Neural cell (in vitro differentiated cells): ENCODE measurements at regions not wholly inside any gene's neighbourhood (a gene's known extent, or its start where the extent isn't known, plus 50 kb on each side); places are given as distances from the start of the nearest gene placed in this dataset.

Experiments
- H2AFZ ChIP-seq: fragments of 200-600, 300-800 bp; sonication (generic), shearing (Covaris generic); 2 replicates; pipeline ENCODE4 v1.6.0; 2014; ENCODE audit warnings: low read depth, mild to moderate bottlenecking, antibody characterized with exemption, low read length, moderate library complexity
- H3F3A ChIP-seq: fragments of 200-600 bp; shearing (Covaris generic); 2 replicates; pipeline ENCODE4 v1.6.1; 2016; ENCODE audit warnings: mild to moderate bottlenecking, moderate library complexity, mixed read lengths, antibody characterized with exemption, low read length; ENCODE audit not compliant: insufficient read depth, poor library complexity, severe bottlenecking
- H3K27ac ChIP-seq: fragments of 200-600, 300-800 bp; sonication (generic), shearing (Covaris generic); 2 replicates; pipeline ENCODE4 v1.5.1; 2014; ENCODE audit warnings: mild to moderate bottlenecking, low read length, moderate library complexity
- H3K27me3 ChIP-seq: fragments of 300-800, 200-600 bp; sonication (generic), shearing (Covaris generic); 2 replicates; pipeline ENCODE4 v1.6.0; 2014; ENCODE audit warnings: mild to moderate bottlenecking, low read depth, low read length, moderate library complexity; ENCODE audit not compliant: insufficient read depth
- H3K36me3 ChIP-seq: fragments of 300-800, 200-600 bp; sonication (generic), shearing (Covaris generic); 2 replicates; pipeline ENCODE4 v1.5.1; 2014; ENCODE audit warnings: mild to moderate bottlenecking, antibody characterized with exemption, low read length, moderate library complexity; ENCODE audit not compliant: insufficient read depth
- H3K4me2 ChIP-seq: fragments of 300-800, 200-600 bp; sonication (generic), shearing (Covaris generic); 2 replicates; pipeline ENCODE4 v1.6.0; 2014; ENCODE audit warnings: mild to moderate bottlenecking, low read length
- H3K4me3 ChIP-seq: fragments of 300-800, 200-600 bp; sonication (generic), shearing (Covaris generic); 2 replicates; pipeline ENCODE4 v1.5.1; 2014; ENCODE audit warnings: mild to moderate bottlenecking, low read length, moderate library complexity
- H3K79me2 ChIP-seq: fragments of 200-600 bp; shearing (Covaris generic); replicated peaks from 2 replicates; pipeline ENCODE4 v1.6.0; 2014; ENCODE audit warnings: mild to moderate bottlenecking, low read length, moderate library complexity; ENCODE audit not compliant: insufficient read depth
- H3K9ac ChIP-seq: fragments of 300-800, 200-600 bp; sonication (generic), shearing (Covaris generic); 2 replicates; pipeline ENCODE4 v1.6.1; 2016; ENCODE audit warnings: mild to moderate bottlenecking, low read length, mixed read lengths
- H3K9me2 ChIP-seq: fragments of 200-600 bp; shearing (Covaris generic); 2 replicates; pipeline ENCODE4 v1.6.1; 2016; ENCODE audit warnings: mild to moderate bottlenecking, low read length, mixed read lengths; ENCODE audit not compliant: insufficient read depth
- H3K9me3 ChIP-seq: fragments of 200-600, 300-800 bp; sonication (generic), shearing (Covaris generic); 2 replicates; pipeline ENCODE4 v1.6.1; 2016; ENCODE audit warnings: mild to moderate bottlenecking, mixed run types, low read length, moderate library complexity, mixed read lengths
- H4K20me1 ChIP-seq: fragments of 200-600 bp; shearing (Covaris generic); 2 replicates; pipeline ENCODE4 v1.6.1; 2016; ENCODE audit warnings: mild to moderate bottlenecking, mixed run types; ENCODE audit not compliant: insufficient read depth
- EP300 ChIP-seq: fragments of 450-650 bp; conservative IDR thresholded peaks from 2 replicates; pipeline ENCODE4 v1.6.1; 2014; ENCODE audit warnings: antibody characterized with exemption, mild to moderate bottlenecking, moderate library complexity; ENCODE audit not compliant: poor library complexity, severe bottlenecking
- EZH2 ChIP-seq: fragments of 200-600, 300-800 bp; shearing (Covaris generic), sonication (generic); IDR thresholded peaks from 2 replicates; pipeline ENCODE4 v1.6.1; 2014; ENCODE audit warnings: antibody characterized with exemption, low read length, borderline replicate concordance, mild to moderate bottlenecking; ENCODE audit not compliant: insufficient read depth, poor library complexity, severe bottlenecking
- MXI1 ChIP-seq: fragments of 450-650 bp; conservative IDR thresholded peaks from 2 replicates; pipeline ENCODE4 v1.6.1; 2014; ENCODE audit warnings: antibody characterized with exemption, mild to moderate bottlenecking; ENCODE audit not compliant: poor library complexity, severe bottlenecking
- POLR2AphosphoS5 ChIP-seq: IDR thresholded peaks from 2 replicates; pipeline ENCODE4 v1.6.1; 2012
- RAD21 ChIP-seq: fragments of 450-650 bp; conservative IDR thresholded peaks from 2 replicates; pipeline ENCODE4 v1.6.1; 2014; ENCODE audit warnings: antibody characterized with exemption, mild to moderate bottlenecking, moderate library complexity
- SMC3 ChIP-seq: fragments of 450-650 bp; conservative IDR thresholded peaks from 2 replicates; pipeline ENCODE4 v1.6.1; 2014; ENCODE audit warnings: antibody characterized with exemption, mild to moderate bottlenecking, moderate library complexity; ENCODE audit not compliant: poor library complexity
- TAF1 ChIP-seq: IDR thresholded peaks from 2 replicates; pipeline ENCODE4 v1.6.1; 2012; ENCODE audit warnings: low read depth
- TF ChIP-seq, protein P1 (sequence below): fragments of 450-650 bp; IDR thresholded peaks from 2 replicates; pipeline ENCODE4 v1.5.1; 2014; ENCODE audit warnings: antibody characterized with exemption, mild to moderate bottlenecking, moderate library complexity; ENCODE audit not compliant: poor library complexity, severe bottlenecking
- TF ChIP-seq, protein P2 (sequence below): IDR thresholded peaks from 2 replicates; pipeline ENCODE4 v1.6.1; 2012; ENCODE audit warnings: borderline replicate concordance

DNA sequence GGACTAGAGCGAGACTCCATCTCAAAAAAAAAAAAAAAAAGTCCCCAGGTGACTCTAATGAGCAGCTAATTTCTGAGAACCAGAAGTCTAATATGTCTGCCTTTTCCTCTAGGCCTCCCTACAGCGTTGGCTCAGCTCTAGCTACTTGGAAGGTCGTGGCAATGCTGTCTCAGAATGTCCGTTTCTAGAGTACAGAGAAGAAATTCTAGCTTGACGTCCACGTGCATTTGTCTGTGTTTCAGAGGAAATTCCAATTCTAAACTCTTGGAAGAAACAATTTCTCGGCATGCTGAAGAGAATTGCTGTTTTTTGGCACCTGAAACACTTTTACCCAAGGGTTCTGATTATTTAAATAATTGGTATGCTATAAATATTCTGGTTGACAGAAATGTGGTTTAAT, 78.8 kb downstream of the SOX2 start:
- H3F3A ChIP-seq = no peaks in the 10 kb centered on the region
- H3K79me2 ChIP-seq = no peaks in the 10 kb centered on the region
- no peaks in the 10 kb centered on the region for H3K9me3 ChIP-seq
- TF ChIP-seq, protein P1, sequence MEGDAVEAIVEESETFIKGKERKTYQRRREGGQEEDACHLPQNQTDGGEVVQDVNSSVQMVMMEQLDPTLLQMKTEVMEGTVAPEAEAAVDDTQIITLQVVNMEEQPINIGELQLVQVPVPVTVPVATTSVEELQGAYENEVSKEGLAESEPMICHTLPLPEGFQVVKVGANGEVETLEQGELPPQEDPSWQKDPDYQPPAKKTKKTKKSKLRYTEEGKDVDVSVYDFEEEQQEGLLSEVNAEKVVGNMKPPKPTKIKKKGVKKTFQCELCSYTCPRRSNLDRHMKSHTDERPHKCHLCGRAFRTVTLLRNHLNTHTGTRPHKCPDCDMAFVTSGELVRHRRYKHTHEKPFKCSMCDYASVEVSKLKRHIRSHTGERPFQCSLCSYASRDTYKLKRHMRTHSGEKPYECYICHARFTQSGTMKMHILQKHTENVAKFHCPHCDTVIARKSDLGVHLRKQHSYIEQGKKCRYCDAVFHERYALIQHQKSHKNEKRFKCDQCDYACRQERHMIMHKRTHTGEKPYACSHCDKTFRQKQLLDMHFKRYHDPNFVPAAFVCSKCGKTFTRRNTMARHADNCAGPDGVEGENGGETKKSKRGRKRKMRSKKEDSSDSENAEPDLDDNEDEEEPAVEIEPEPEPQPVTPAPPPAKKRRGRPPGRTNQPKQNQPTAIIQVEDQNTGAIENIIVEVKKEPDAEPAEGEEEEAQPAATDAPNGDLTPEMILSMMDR = no peak
- TF ChIP-seq TAF1 (no peak), SMC3 (no peak), MXI1 (no peak), RAD21 (no peak), POLR2AphosphoS5 (no peak), EP300 (no peak), EZH2 (no peak)
- TF ChIP-seq, protein P2, sequence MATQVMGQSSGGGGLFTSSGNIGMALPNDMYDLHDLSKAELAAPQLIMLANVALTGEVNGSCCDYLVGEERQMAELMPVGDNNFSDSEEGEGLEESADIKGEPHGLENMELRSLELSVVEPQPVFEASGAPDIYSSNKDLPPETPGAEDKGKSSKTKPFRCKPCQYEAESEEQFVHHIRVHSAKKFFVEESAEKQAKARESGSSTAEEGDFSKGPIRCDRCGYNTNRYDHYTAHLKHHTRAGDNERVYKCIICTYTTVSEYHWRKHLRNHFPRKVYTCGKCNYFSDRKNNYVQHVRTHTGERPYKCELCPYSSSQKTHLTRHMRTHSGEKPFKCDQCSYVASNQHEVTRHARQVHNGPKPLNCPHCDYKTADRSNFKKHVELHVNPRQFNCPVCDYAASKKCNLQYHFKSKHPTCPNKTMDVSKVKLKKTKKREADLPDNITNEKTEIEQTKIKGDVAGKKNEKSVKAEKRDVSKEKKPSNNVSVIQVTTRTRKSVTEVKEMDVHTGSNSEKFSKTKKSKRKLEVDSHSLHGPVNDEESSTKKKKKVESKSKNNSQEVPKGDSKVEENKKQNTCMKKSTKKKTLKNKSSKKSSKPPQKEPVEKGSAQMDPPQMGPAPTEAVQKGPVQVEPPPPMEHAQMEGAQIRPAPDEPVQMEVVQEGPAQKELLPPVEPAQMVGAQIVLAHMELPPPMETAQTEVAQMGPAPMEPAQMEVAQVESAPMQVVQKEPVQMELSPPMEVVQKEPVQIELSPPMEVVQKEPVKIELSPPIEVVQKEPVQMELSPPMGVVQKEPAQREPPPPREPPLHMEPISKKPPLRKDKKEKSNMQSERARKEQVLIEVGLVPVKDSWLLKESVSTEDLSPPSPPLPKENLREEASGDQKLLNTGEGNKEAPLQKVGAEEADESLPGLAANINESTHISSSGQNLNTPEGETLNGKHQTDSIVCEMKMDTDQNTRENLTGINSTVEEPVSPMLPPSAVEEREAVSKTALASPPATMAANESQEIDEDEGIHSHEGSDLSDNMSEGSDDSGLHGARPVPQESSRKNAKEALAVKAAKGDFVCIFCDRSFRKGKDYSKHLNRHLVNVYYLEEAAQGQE = no peak
- no peaks in the 10 kb centered on the region for H3K36me3 ChIP-seq
- no peaks in the 10 kb centered on the region for H4K20me1 ChIP-seq
- no peak overlapping the region for H3K9ac ChIP-seq
- no peaks in the 10 kb centered on the region for H3K9me2 ChIP-seq
- H3K27ac ChIP-seq = no peak overlapping the region
- no peak overlapping the region for H2AFZ ChIP-seq
- H3K27me3 ChIP-seq = no peaks in the 10 kb centered on the region
- no peak overlapping the region for H3K4me2 ChIP-seq
- no peak overlapping the region for H3K4me3 ChIP-seq

DNA sequence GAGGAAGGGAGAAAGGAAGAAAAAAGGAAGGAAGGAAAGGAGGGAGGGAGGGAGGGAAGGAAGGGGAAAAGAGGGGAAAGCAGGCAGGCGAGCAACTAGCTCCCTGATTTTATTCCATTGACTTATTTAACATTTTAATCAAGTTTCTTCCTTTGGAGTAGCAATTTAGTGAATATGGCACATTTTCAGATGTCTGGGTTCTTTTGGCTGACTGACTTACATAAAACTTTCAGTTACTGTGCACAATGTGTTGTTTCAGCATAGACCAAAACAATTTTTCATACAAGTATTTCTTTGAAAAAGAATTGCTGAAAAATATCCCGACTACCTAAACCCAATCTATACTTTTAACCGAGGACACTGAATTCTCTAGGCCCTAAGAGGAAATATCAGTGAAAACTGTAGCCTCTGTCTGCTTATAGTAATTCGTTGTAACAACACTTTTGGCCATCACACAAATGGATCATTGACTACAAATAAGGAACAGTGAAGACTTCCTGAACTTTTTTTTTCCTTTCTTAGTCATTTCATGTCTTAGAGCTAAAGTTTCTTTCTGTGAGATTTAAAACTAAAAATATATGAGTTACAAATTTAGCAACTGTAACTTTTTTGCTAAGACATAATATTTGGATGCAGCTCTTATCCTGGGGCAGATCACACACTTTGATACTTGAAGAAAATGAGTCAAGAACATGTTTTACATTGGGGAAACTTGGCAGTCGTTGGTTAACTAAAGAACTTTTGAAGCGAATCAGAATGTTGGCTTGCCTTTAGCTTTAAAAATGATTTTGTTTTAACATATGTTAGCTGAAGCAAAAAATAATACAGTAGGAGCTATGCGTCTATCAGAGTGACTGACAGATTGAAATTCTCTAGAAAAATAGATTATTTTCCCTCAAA, 79.6 kb downstream of the SOX2 start:
- Histone ChIP-seq H3K9me3 (no peaks in the 10 kb centered on the region), H3K27ac (no peak overlapping the region), H3K36me3 (no peaks in the 10 kb centered on the region), H3K9ac (no peak overlapping the region), H3K4me3 (no peak overlapping the region), H3K79me2 (no peaks in the 10 kb centered on the region), H3K9me2 (no peaks in the 10 kb centered on the region), H2AFZ (no peak overlapping the region), H3K27me3 (no peaks in the 10 kb centered on the region), H3K4me2 (no peak overlapping the region), H4K20me1 (no peaks in the 10 kb centered on the region), H3F3A (no peaks in the 10 kb centered on the region)
- no peak for TF ChIP-seq EZH2
- TF ChIP-seq, protein P1 = no peak
- TF ChIP-seq MXI1 = no peak
- TF ChIP-seq, protein P2 = no peak
- no peak for TF ChIP-seq POLR2AphosphoS5
- TF ChIP-seq SMC3 = no peak
- TF ChIP-seq EP300 = no peak
- no peak for TF ChIP-seq TAF1
- no peak for TF ChIP-seq RAD21
